Ovary (tissue), 7 donors: ENCODE measurements at regions not wholly inside any gene's neighbourhood (a gene's known extent, or its start where the extent isn't known, plus 50 kb on each side); places are given as distances from the start of the nearest gene placed in this dataset.

ENCODE experiments used
- DNase-seq, 5 donors: peaks; one replicate each; pipeline ENCODE4 v3.0.0-alpha.2; 2019 to 2020
- H3K27ac ChIP-seq, 2 donors: fragments of 200-600 bp; one replicate each; pipeline versions ENCODE4 v1.5.1 to v1.8.0; 2019 to 2022
- H3K27me3 ChIP-seq: fragments of 200-600 bp; one replicate; pipeline ENCODE4 v1.8.0; 2022
- H3K36me3 ChIP-seq: fragments of 200-600 bp; sonication (generic); one replicate; pipeline ENCODE4 v1.5.1; 2019
- H3K4me1 ChIP-seq: one replicate; pipeline ENCODE4 v1.8.1; 2013; ENCODE audit warnings: mild to moderate bottlenecking, moderate library complexity; ENCODE audit not compliant: insufficient read depth
- H3K4me3 ChIP-seq: fragments of 200-600 bp; sonication (generic); one replicate; pipeline ENCODE4 v1.5.1; 2017
- H3K9me3 ChIP-seq, 2 donors: fragments of 200-600 bp in 1 of 2; sonication (generic) in 1 of 2; one replicate each; pipeline versions ENCODE4 v1.5.1 to v1.8.1; 2013 to 2019; ENCODE audit warnings: mild to moderate bottlenecking in 1 of 2, moderate library complexity in 1 of 2
- CTCF ChIP-seq, 3 donors: fragments of 450-650 bp in 2 of 3; fragments of 200-600 bp in 1 of 3; IDR thresholded peaks; one replicate each; pipeline versions ENCODE4 v1.5.1 to v1.8.0; 2016 to 2022; ENCODE audit warnings: antibody characterized with exemption in 3 of 3, mild to moderate bottlenecking in 1 of 3
- EP300 ChIP-seq: sonication (generic); formaldehyde crosslinking; IDR thresholded peaks from one replicate; pipeline ENCODE4 v1.6.1; 2017; ENCODE audit warnings: antibody characterized with exemption
- POLR2A ChIP-seq: fragments of 450-650 bp; IDR thresholded peaks from one replicate; pipeline ENCODE4 v1.6.1; 2017; ENCODE audit warnings: antibody characterized with exemption, mild to moderate bottlenecking, moderate library complexity
- WGBS, 3 donors: extraction: QIAGEN DNeasy Blood & Tissue Kit in 1 of 3; methylation state at CpG; one replicate each; pipeline versions ENCODE4 v1.1.5 to v1.1.7; 2013 to 2017; 5-methylcytosine and 5-hydroxymethylcytosine counted together
- intact Hi-C, 4 donors: fragments of 100-400 bp; cut with DNase I; formaldehyde crosslinking; loops; one replicate each; pipeline versions ENCODE4 v1.11.0 to v1.15.1; 2022 to 2023
- donor health status: DM: no; HTN: no; CAD: no; lungs with moderate emphysema.
- donor health status: DM: no; HTN: no; CAD: no.
- donor health status: Bipolar disorder and iron deficiency.
- donor health status: DM: no; HTN: no; CAD: no.
- donor health status: DM: yes; HTN: yes; CAD: no.

- DNase-seq = no peak
- no peak for TF ChIP-seq POLR2A
- no peak for TF ChIP-seq CTCF (IDR thresholded peaks at IDR 0.05)
- no peak for TF ChIP-seq EP300
- intact Hi-C loops = no loop called here
- Histone ChIP-seq H3K36me3 (no peaks in the 10 kb centered on the region), H3K9me3 (no peaks in the 10 kb centered on the region), H3K4me1 (no peaks in the 10 kb centered on the region), H3K4me3 (no peak overlapping the region), H3K27ac (no peak overlapping the region), H3K27me3 (no peaks in the 10 kb centered on the region)
Observed at GRCh38 chrX:10949541-10949940, 161.6 kb upstream of the HCCS start.

GRCh38 chrX:10952619-10953018 lies 158.5 kb upstream of the HCCS start:
- no peak for TF ChIP-seq CTCF (IDR thresholded peaks at IDR 0.05)
- no peak for TF ChIP-seq EP300
- no peak for TF ChIP-seq POLR2A
- Histone ChIP-seq H3K36me3 (no peaks in the 10 kb centered on the region), H3K9me3 (no peaks in the 10 kb centered on the region), H3K27me3 (no peaks in the 10 kb centered on the region), H3K4me3 (no peak overlapping the region), H3K27ac (no peak overlapping the region), H3K4me1 (no peaks in the 10 kb centered on the region)
- WGBS, 3 donors = 44 to 55% (median 47%) methylated on average over 5 of the region's 5 CpGs
- intact Hi-C loops = no loop called here
- no peak for DNase-seq

GRCh38 chrX:10965174-10965798 lies 145.8 kb upstream of the HCCS start:
- Histone ChIP-seq H3K4me3 (no peak overlapping the region), H3K9me3 (no peaks in the 10 kb centered on the region), H3K4me1 (no peaks in the 10 kb centered on the region), H3K36me3 (no peaks in the 10 kb centered on the region), H3K27me3 (no peaks in the 10 kb centered on the region), H3K27ac (no peak overlapping the region)
- 80 to 83% (median 82%) methylated on average over 8 of the region's 8 CpGs for WGBS, 3 donors
- DNase-seq = no peak
- no peak for TF ChIP-seq EP300
- no peak for TF ChIP-seq POLR2A
- no peak for TF ChIP-seq CTCF (IDR thresholded peaks at IDR 0.05)
- intact Hi-C loops = no loop called here

- DNase-seq = no peak
- H3K36me3 ChIP-seq = no peaks in the 10 kb centered on the region
- no peak for TF ChIP-seq CTCF (IDR thresholded peaks at IDR 0.05)
- TF ChIP-seq POLR2A = no peak
- no peak for TF ChIP-seq EP300
- H3K4me3 ChIP-seq = no peak overlapping the region
- intact Hi-C loops = no loop called here
- no peaks in the 10 kb centered on the region for H3K4me1 ChIP-seq
- WGBS, 3 donors = 70 to 74% (median 74%) methylated on average over 1 of the region's 1 CpG
- H3K27me3 ChIP-seq = no peaks in the 10 kb centered on the region
- no peak overlapping the region for H3K27ac ChIP-seq
- H3K9me3 ChIP-seq = no peaks in the 10 kb centered on the region
Observed at GRCh38 chrX:10966057-10966456, 145.1 kb upstream of the HCCS start.
